ENCODE measurements at regions not wholly inside any gene's neighbourhood (a gene's known extent, or its start where the extent isn't known, plus 50 kb on each side); places are given as distances from the start of the nearest gene placed in this dataset.

GRCh38 chr5:5676218-5676617 lies 253.7 kb downstream of the ICE1 start:
- Histone ChIP-seq H4K20me1 (ENCODE audit: insufficient read depth) (no peaks in the 10 kb centered on the region), H3K27me3 (ENCODE audit: insufficient read depth, low read depth, low read length) (no peaks in the 10 kb centered on the region), H3K79me2 (replicated peaks; ENCODE audit: insufficient read depth, low read length) (no peaks in the 10 kb centered on the region), H2AFZ (ENCODE audit: low read depth, low read length) (no peak overlapping the region), H3K9me3 (ENCODE audit: low read length) (no peaks in the 10 kb centered on the region), H3K9ac (ENCODE audit: low read length) (no peak overlapping the region), H3K27ac (ENCODE audit: low read length) (no peak overlapping the region), H3F3A (ENCODE audit: insufficient read depth, low read length, poor library complexity, severe bottlenecking) (no peaks in the 10 kb centered on the region), H3K36me3 (ENCODE audit: insufficient read depth, low read length) (no peaks in the 10 kb centered on the region), H3K4me3 (ENCODE audit: low read length) (no peak overlapping the region), H3K9me2 (ENCODE audit: insufficient read depth, low read length) (no peaks in the 10 kb centered on the region), H3K4me2 (ENCODE audit: low read length) (no peak overlapping the region)
- no peak for TF ChIP-seq SMC3 (conservative IDR thresholded peaks at IDR 0.05; ENCODE audit: poor library complexity)

- Histone ChIP-seq H3F3A (ENCODE audit: insufficient read depth, low read length, poor library complexity, severe bottlenecking) (no peaks in the 10 kb centered on the region), H4K20me1 (ENCODE audit: insufficient read depth) (no peaks in the 10 kb centered on the region), H3K79me2 (replicated peaks; ENCODE audit: insufficient read depth, low read length) (no peaks in the 10 kb centered on the region), H3K36me3 (ENCODE audit: insufficient read depth, low read length) (no peaks in the 10 kb centered on the region), H3K9me2 (ENCODE audit: insufficient read depth, low read length) (no peaks in the 10 kb centered on the region), H3K4me3 (ENCODE audit: low read length) (no peak overlapping the region), H3K4me2 (ENCODE audit: low read length) (no peak overlapping the region), H2AFZ (ENCODE audit: low read depth, low read length) (no peak overlapping the region), H3K27me3 (ENCODE audit: insufficient read depth, low read depth, low read length) (no peaks in the 10 kb centered on the region), H3K27ac (ENCODE audit: low read length) (no peak overlapping the region), H3K9me3 (ENCODE audit: low read length) (no peaks in the 10 kb centered on the region), H3K9ac (ENCODE audit: low read length) (no peak overlapping the region)
- no peak for TF ChIP-seq MXI1 (conservative IDR thresholded peaks at IDR 0.05; ENCODE audit: poor library complexity, severe bottlenecking)
- TF ChIP-seq SMC3 (conservative IDR thresholded peaks at IDR 0.05; ENCODE audit: poor library complexity) = no peak
- no peak for TF ChIP-seq REST (IDR thresholded peaks at IDR 0.05; ENCODE audit: borderline replicate concordance)
These were observed 253.0 kb downstream of the ICE1 start for GRCh38 chr5:5675511-5675910.

- TF ChIP-seq EP300 (conservative IDR thresholded peaks at IDR 0.05; ENCODE audit: poor library complexity, severe bottlenecking) (no peak), EZH2 (IDR thresholded peaks at IDR 0.05; ENCODE audit: borderline replicate concordance, insufficient read depth, low read length, poor library complexity, severe bottlenecking) (no peak), TAF1 (IDR thresholded peaks at IDR 0.05; ENCODE audit: low read depth) (no peak), MXI1 (conservative IDR thresholded peaks at IDR 0.05; ENCODE audit: poor library complexity, severe bottlenecking) (no peak), RAD21 (conservative IDR thresholded peaks at IDR 0.05) (no peak), SMC3 (conservative IDR thresholded peaks at IDR 0.05; ENCODE audit: poor library complexity) (no peak), CTCF (IDR thresholded peaks at IDR 0.05; ENCODE audit: poor library complexity, severe bottlenecking) (no peak), REST (IDR thresholded peaks at IDR 0.05; ENCODE audit: borderline replicate concordance) (no peak), POLR2AphosphoS5 (IDR thresholded peaks at IDR 0.05) (no peak)
- Histone ChIP-seq H3K36me3 (ENCODE audit: insufficient read depth, low read length) (no peaks in the 10 kb centered on the region), H3K4me2 (ENCODE audit: low read length) (no peak overlapping the region), H3K27me3 (ENCODE audit: insufficient read depth, low read depth, low read length) (no peaks in the 10 kb centered on the region), H3K9me3 (ENCODE audit: low read length) (no peaks in the 10 kb centered on the region), H3K9me2 (ENCODE audit: insufficient read depth, low read length) (no peaks in the 10 kb centered on the region), H3K79me2 (replicated peaks; ENCODE audit: insufficient read depth, low read length) (no peaks in the 10 kb centered on the region), H3K27ac (ENCODE audit: low read length) (no peak overlapping the region), H3K4me3 (ENCODE audit: low read length) (no peak overlapping the region), H3F3A (ENCODE audit: insufficient read depth, low read length, poor library complexity, severe bottlenecking) (no peaks in the 10 kb centered on the region), H2AFZ (ENCODE audit: low read depth, low read length) (no peak overlapping the region), H3K9ac (ENCODE audit: low read length) (no peak overlapping the region), H4K20me1 (ENCODE audit: insufficient read depth) (no peaks in the 10 kb centered on the region)
These were observed 249.3 kb downstream of the ICE1 start for GRCh38 chr5:5671823-5672222.

Data from neural cell (in vitro differentiated cells).